Inferior parietal cortex (tissue), 1 donor: ENCODE measurements at regions not wholly inside any gene's neighbourhood (a gene's known extent, or its start where the extent isn't known, plus 50 kb on each side); places are given as distances from the start of the nearest gene placed in this dataset.

Experiments
- DNase-seq: peaks from one replicate; pipeline ENCODE4 v3.0.0-alpha.2; 2016; ENCODE audit errors: extremely low spot score

- no peak for DNase-seq
Measured at GRCh38 chr5:52674815-52675545, 112.7 kb upstream of the ITGA1 start.

- no peak for DNase-seq
Measured at GRCh38 chr5:52682492-52682891, 105.2 kb upstream of the ITGA1 start.

GRCh38 chr5:52684051-52684450 is 103.7 kb upstream of the ITGA1 start:
- no peak for DNase-seq

GRCh38 chr5:52685566-52685965 is 102.2 kb upstream of the ITGA1 start:
- no peak for DNase-seq

- DNase-seq, result no peak
Measured at GRCh38 chr5:52685971-52686370, 101.7 kb upstream of the ITGA1 start.

GRCh38 chr5:52690236-52690768 is 97.4 kb upstream of the ITGA1 start:
- no peak for DNase-seq

GRCh38 chr5:52692039-52692438 is 95.7 kb upstream of the ITGA1 start:
- no peak for DNase-seq

- no peak for DNase-seq
Measured at GRCh38 chr5:52692606-52693005, 95.1 kb upstream of the ITGA1 start.

GRCh38 chr5:52693280-52693679 is 94.4 kb upstream of the ITGA1 start:
- DNase-seq, result no peak

GRCh38 chr5:52693836-52694235 is 93.9 kb upstream of the ITGA1 start:
- no peak for DNase-seq

- no peak for DNase-seq
Measured at GRCh38 chr5:52694648-52695047, 93.1 kb upstream of the ITGA1 start.

GRCh38 chr5:52702877-52703276 is 84.8 kb upstream of the ITGA1 start:
- no peak for DNase-seq

- no peak for DNase-seq
Measured at GRCh38 chr5:52703321-52703720, 84.4 kb upstream of the ITGA1 start.

- no peak for DNase-seq
Measured at GRCh38 chr5:52705720-52706119, 82.0 kb upstream of the ITGA1 start.

GRCh38 chr5:52706775-52707174 is 80.9 kb upstream of the ITGA1 start:
- DNase-seq, result no peak

- DNase-seq, result no peak
Measured at GRCh38 chr5:52707616-52708015, 80.1 kb upstream of the ITGA1 start.

GRCh38 chr5:52708463-52708862 is 79.3 kb upstream of the ITGA1 start:
- DNase-seq, result no peak

GRCh38 chr5:52709167-52709925 is 78.4 kb upstream of the ITGA1 start:
- no peak for DNase-seq

- DNase-seq, result no peak
Measured at GRCh38 chr5:52710310-52710971, 77.3 kb upstream of the ITGA1 start.

- DNase-seq, result no peak
Measured at GRCh38 chr5:52710972-52711596, 76.6 kb upstream of the ITGA1 start.

GRCh38 chr5:52712354-52712753 is 75.4 kb upstream of the ITGA1 start:
- no peak for DNase-seq
